Ammon's horn (tissue), 1 donor: ENCODE measurements at regions not wholly inside any gene's neighbourhood (a gene's known extent, or its start where the extent isn't known, plus 50 kb on each side); places are given as distances from the start of the nearest gene placed in this dataset.
"Not testable (repeated sequence)": the region's sequence is repeated elsewhere in the genome, so short reads cannot be mapped to it uniquely, and the experiment has no call there.

Source experiments
- DNase-seq: peaks from one replicate; pipeline ENCODE4 v3.0.0-alpha.2; 2016; ENCODE audit warnings: low spot score

DNA sequence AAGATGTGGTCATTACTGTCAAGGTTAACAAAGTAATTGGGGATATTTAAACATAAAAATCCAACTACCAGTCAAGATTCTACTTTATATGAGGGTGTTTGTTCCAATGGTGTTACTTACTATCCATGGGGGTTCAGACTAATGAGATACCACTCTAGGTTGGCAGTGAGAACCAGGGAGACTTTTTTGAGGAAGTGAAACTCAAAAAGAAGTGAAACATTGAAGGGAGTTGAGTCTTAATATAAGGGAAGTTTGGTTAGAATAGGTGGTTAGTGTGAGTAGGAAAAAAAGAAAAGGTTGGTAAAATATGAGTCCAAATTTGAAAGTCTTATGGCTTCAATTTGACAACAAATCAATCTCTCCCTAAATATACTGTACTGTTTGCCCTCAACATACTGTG is 123.6 kb upstream of the ANK3 start:
- no peak for DNase-seq

DNA sequence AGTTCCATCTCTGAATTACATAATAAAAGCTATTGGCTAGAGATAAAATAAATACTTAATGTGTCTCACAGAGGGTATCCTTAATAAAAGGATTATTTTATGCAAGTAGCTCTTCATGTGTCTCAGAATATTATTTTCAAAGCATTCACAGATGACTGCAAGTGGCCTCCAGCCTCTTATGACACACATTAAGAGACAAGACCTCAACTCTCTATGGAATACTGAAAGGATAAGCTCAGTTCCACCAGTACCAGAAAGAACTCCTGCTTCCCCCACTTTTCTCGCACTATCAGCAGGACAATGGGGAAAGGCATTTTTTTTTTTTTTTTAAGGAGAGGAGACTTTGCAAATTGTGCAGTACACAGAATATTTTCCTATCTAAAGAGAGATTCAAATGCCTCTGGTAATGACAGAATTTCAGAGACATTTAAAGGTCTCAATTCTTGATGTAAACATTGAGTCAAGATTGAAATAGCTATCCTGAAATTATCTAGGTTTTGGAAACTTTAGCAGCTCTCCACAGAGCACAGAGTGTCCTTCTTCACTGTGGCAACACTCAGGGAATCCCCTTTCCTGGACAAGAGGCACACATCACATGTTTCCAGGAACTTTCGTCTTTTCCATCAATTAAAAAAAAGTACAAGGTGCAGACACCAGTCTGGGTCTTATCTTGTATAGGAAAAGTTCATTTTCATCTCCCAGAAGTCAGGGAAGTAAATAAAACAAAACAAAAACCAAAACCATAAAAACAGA is 122.0 kb upstream of the ANK3 start:
- DNase-seq, result no peak

DNA sequence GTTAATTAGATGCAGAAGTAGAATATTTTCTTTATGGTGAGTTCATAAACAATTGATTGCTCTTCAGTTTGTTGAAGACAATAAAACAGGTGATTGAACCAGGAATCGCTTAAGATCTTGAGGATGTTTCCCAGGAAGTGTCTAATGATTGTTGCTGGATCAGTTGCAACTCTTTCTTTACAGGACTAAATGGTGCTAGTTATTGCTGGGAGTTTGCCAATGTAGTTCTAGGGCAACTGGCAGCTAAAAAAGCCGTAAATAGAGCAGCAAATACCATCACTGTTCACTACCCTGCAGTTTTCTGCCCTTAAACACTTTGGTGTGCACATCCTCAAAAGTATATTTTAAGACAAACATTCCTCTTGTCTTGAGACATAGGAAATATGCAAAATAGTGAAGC is 119.2 kb upstream of the ANK3 start:
- DNase-seq, result no peak

DNA sequence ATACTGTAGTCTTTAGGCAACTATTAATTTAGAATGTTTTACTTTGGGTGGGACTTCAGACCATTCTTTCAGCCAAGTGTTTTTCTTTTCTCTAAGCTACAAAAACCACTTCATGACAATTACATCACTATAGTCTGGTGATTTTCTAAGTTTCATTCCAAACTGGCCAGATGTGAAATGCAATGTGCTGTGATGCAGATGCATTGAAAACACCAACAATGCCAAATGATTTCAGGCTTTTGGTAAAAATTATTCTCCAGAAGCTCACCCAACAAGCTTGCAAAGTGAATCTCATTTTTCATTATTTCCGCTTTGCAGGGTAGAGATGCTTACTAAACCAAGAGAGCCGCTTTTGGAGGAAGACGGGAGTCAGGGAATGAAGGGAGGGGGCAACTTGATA is 118.4 kb upstream of the ANK3 start:
- DNase-seq, result peak; percentile 49

DNA sequence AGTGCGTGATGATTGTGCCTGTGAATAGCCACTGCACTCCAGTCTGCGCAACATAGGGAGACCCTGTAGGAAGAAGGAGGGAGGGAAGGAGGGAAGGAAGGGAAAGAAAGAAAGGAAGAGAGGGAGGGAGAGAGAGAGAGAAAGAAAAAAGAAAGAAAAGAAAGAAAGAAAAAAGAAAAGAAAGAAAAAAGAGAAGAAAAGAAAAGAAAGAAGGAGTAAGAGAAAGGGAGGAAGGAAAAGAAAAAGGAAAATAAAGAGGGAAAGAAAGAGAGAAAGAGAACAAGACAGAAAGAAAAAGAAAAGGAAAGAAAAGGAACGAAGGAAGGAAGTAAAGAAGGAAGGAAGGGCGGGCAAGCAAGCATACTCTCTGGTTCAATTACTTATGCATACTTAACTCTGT is 112.9 kb upstream of the ANK3 start:
- DNase-seq, result no peak

DNA sequence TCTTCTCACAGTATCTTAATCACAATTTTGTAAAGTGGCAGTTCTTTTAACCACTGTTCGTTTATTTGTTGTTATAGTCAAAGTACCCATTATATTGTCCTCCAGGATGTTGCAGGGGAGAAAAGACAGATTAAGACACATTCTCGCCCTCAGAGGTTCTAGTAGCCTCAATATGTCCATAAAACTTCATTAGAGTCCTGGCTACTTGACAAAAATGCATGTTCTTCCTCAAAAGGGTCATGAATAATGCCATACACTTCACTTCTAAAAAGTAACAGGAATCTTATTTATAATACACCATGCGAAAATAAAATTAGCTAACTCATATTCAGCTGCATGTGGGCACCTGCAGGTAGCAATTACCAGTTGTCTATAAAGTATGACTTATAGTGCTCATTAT is 109.3 kb upstream of the ANK3 start:
- no peak for DNase-seq

DNA sequence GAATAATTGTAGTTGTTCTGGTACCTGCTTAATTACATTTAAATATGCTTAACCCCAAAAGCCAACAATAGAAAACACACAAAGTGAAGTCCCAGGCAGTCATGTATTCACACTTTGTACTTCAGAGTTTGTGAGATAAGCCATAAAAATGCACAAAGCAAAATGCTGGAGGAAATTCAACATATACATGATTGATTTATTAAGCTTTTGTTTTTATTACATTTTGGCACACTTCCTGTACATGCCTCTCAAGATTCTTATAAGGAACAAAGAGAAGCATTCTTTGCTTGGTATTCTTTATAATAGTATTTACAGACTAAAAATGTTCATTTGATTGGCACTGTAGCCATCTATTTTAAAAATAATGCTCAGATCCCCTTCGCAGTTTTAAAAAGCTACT is 107.7 kb upstream of the ANK3 start:
- DNase-seq, result no peak

DNA sequence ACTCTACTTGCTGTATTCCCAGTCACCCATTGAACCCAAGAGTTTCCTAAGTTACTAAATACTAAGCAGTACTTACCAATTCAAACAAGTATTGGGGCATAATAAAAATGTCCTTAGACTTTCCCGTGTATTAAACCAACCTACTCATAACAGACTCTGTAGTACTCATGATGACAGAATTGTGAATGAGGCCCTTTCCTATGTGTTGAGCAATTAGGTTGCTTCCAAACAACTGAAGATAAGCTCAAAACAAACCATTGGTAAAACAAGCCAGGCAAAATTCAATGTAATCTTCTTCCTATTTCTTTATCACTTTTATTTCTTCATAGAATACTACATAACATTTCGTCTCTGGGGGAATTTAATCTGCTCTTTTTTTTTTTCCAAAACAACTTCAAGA is 106.5 kb upstream of the ANK3 start:
- DNase-seq, result no peak

DNA sequence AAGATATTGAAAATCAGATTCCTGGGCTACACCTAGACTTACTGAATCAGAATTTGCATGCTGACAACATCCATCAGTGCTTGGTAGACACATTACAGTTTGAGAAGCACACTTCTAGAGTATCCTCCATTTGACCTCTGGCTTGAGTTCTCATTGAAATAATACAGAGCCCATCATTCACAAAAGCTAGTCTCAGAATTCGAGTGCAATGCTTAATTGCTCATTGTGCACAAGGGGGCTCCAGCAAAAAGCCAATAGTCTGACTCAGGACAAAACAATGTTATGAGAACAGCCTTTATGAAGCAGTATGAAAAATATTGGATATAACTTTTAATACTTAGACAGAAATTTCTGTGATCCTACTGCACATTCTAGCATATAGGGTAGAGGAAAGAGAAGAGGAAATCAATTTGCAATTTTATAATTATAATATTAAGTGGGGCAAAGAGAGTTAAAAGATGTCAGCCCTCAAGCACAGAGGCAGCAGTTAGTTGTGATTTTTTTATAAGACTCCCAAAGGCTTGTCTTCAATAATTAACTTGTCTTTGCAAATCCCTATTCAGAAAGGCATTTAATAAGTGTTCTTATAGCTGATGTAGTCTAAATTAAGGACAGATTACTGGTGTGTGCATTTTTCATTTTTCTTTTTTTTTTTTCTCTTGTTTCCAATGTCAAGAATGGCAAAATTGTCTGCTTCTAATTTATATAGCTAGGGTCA is 105.8 kb upstream of the ANK3 start:
- peak; percentile 49 for DNase-seq

DNA sequence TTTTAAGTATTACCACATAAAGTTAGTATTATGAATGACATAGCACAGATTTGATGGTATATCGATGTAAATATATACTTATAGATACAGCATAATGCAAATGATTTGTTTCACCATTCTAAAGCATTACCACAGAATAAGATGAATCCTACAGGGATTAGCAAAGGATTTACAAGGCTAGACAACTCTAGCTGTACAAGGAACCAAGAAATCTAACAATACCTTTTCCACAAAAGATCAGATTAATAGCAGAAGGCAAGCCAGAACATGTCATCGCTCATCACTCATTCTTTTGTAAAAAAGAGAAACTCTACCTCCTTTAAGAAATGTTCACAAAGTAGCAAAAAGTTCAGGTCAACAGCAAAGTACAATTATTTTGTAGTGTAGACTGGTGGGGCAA is 105.1 kb upstream of the ANK3 start:
- no peak for DNase-seq

DNA sequence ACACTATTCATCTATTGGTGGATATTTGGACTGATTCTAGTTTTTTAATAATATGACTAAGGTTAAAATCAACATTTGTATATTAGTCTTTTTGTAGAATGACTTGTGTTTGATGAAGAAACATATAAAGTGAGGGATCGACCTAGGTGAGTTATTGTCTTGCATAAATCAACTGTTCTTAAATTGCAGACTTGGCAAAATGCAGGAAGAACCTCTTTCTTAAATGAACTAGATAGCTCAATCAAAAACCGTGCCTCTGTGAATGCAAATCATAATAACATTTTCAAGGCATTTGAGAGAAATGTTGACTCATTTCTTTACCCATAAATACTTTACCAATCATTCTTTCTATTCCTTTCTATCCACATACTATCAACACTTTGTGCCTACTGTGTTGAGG is 101.5 kb upstream of the ANK3 start:
- no peak for DNase-seq

DNA sequence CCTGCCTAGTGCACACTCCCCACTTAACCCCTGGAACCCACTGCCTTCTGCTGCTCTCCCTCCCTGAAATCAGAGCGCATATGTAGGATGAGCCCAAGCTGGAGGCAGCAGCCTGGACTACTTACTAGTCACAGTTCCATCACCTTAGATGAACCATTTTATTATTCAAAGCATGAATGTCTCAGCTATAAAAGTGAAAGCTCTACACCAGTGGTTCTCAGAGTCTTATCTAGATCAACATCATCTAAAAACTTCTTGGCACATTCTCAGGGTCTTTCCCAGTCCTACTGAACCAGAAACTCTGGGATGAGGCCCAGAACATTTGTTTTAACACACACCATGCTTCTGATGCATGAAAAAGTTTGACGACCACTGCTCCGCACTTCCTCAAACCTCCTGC is 100.3 kb upstream of the ANK3 start:
- DNase-seq, result no peak

DNA sequence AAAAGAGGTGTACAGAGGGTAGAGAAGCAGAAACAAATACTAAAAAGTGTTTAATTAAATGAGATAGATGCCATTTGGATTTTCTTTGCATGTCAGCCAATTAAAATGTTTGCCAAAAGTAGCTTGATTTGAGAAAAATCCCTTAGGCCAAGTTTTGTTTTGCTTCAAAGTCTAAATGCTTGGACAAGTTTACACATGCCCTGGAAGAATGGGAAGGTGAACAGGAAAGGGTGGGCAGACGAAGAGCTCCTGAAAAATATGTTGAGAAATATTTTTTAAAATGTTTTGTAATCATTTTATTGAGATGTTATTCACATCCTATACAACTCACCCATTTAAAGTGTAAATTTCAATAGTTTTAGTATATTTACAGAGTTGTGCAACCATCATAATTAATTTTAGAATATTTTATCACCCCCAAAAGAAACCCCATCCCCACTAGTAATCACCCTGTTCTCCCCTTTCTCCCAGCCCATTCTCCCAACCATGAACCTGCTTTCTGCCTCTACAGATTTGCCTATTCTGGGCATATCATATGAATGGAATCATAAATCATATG is 98.5 kb upstream of the ANK3 start:
- no peak for DNase-seq

DNA sequence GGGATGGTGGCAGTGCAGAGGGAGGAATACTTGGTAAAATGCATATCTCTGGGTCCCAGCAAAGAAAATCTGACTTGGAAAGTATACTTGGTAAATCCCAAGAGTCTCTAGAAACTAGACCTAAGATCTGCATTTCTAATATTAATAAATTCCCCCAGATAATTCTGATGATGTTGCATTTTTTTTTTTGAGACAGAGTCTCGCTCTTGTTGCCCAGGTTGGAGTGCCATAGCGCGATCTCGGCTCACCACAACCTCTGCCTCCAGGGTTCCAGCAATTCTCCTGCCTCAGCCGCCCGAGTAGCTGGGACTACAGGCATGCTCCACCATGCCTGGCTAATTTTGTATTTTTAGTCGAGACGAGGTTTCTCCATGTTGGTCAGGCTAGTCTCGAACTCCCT is 97.9 kb upstream of the ANK3 start:
- no peak for DNase-seq

DNA sequence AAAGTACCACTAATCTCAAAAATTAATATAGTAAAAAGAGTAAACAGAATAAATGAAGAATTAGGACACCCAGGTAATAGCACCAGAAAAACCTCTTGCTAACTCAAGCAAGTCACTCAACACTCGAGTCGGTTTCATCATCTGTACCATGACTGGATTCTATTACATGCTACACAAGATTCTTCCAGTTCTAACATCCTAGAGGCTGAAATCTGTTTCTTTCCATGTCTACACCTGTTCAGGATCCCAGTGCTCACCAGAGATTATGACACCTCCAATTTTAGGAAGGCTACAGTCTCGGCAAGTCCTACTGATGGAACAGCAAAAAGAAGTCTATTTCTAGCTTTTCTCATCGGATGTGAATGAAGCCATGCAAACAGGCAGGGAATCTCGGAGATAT is 95.3 kb upstream of the ANK3 start:
- DNase-seq, result no peak

DNA sequence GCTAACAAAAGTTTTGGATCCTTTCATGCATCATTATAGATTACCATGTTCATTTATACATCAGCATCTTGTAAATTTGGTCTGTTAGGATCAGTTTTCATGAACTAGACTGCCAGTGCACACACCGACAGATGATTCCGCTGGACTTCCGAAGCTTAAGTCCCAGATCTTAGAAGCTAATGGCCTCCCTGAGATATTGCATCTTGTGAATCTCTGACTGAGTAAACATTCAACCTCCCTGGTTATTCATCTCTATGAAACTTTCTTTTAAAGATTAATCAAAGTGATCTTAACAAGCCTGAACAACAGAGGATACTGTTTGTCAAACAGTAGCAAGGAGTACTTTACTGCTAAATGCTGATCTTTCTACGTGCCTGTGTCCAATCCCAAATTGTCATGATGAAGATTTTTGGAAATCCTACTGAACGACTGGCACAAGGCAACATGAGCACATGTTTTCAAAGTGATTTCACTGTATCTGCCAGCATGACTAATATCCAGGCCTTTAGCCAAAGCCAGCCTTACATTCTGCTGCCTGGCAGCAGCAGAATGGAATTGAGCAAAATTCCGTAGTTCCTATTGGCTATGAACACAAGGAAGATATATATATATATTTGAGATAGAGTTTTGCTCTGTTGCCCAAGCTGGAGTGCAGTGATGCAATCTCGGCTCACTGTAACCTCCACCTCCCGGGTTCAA is 91.3 kb upstream of the ANK3 start:
- DNase-seq, result peak; percentile 88

DNA sequence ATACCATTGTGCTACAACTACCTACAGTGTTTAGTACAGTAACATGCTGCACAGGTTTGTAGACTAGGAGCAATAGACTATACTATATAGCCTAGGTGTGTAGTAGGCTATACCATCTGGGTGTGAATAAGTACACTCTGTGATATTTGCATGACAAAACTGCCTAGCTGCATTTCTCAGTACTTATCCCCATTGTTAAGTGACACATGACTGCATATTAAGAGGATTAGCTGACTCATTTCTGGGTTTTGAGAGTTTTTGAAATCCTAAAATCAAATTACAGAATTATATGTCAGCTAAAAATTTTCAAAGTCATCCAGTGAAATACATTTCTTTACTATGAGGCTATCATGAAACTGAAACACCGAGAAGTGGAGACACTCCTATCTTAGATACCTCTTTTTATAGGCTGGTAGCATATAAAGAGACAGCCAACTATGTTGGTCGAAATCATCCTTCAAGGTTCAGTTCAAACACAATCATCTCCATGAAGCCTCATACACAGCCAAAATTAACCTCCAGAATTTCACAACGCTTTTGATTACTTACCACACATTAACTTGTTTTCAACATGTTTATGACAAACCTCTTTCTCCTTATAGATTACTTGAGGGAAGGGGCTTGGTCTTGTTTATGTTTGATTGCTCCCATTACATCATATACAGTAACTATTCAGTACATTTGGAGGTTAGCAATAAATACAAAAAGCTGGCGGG is 89.8 kb upstream of the ANK3 start:
- DNase-seq, result no peak

DNA sequence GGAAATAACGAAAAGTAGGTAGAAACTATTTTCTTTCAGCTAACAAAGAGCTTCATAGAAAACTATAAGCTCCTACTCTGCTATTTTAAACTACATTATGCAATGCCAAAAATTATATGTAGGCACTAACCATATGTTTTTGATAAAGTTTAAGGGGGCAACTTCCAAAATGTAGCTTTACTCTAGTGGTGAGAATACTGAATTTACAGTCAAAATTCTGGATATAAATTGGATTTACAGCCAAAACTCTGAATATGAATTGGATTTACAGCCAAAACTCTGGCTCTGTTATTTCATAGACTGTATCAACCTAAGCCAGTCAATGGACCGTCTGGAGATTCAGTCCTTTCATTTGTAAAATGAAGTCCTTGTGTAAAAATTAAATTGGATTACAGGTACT is 86.8 kb upstream of the ANK3 start:
- DNase-seq, result no peak

DNA sequence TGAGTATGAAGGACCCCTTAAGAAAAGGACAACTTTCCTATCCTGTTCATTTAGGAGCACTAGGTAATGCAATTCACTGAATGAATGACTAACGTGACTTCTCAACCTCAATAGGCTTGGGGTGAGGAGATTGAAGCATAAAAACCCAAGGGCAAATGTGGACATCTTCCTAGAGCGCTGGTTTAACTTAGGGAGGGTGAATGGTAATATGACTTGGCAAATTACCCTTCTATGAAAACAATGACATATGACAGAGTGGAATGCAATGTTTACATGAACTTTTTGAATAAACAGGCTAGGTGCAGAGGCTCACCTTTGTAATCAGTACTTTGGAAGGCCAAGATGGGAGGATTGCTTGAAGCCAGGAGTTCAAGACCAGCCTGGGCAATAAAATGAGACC is 83.9 kb upstream of the ANK3 start:
- no peak for DNase-seq

DNA sequence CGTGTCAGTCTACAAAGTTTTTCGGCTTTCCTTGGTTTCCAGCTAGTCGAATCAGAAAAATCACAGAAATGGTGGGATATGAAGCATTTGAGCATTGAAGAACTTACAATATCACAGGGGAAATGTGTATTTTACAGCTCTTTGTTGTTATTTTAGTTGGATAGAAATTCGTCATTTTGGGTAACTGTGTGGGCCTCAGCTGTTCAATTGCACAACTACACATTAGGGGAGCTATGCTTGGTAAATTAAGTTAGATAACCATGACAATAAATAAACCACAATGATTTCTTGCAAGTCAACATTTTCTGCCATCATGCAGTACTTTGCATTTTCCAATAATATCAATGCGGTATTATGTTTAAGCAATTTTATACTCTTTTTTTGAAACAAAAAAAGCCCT is 80.4 kb upstream of the ANK3 start:
- peak; percentile 20 for DNase-seq

DNA sequence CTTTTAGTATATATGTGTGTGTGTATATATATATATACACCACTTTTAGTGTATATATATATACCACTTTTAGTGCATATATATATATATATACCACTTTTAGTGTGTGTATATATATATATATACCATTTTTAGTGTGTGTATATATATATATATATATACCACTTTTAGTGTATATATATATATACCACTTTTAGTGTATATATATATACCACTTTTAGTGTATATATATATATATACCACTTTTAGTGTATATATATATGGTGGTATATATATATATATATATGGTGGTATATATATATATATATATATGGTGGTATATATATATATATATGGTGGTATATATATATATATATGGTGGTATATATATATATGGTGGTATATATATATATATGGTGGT is 79.5 kb upstream of the ANK3 start:
- not testable (repeated sequence) for DNase-seq

DNA sequence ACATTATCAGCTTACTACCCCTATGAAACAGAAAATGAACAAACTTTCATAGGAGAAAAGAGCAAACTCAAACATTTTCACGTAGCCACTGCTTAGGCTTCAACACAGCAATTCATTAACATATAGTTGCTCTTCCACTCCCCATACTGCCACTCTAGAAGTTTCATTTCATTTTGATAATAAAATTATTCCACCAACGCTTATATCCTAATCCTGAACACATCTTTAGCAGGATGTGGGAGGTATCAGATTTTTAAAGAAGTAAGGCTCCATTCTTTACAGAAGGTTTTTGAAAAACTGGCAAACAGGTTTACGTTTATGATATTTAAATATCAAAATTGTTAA is 77.5 kb upstream of the ANK3 start:
- no peak for DNase-seq
